ENCODE measurements at regions not wholly inside any gene's neighbourhood (a gene's known extent, or its start where the extent isn't known, plus 50 kb on each side); places are given as distances from the start of the nearest gene placed in this dataset.
A peak's percentile ranks its signal among the peaks of the same experiment; 100 is the strongest.

DNA sequence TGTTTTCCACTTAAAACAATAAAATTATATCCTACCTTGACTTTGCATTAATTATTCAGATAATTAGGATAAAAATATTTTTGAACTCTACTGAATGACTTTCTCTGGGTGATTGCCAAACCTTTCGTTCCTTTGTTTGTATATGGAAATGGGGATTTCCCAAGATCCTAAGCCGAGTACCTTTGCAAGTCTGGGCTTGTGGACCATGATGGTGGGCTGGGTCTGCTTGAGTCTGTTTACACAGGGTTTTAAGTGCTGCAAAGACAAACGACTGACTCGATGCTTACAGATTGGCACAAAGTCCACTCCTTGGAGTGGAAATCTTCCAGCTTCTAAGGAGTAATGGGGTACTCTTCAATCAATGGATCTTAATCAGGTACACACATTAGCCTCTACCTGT, 659.5 kb downstream of the TSN start:
- no peak overlapping the region for H3K4me3 ChIP-seq (ENCODE audit: low read depth, low read length)
- TF ChIP-seq, protein P1, sequence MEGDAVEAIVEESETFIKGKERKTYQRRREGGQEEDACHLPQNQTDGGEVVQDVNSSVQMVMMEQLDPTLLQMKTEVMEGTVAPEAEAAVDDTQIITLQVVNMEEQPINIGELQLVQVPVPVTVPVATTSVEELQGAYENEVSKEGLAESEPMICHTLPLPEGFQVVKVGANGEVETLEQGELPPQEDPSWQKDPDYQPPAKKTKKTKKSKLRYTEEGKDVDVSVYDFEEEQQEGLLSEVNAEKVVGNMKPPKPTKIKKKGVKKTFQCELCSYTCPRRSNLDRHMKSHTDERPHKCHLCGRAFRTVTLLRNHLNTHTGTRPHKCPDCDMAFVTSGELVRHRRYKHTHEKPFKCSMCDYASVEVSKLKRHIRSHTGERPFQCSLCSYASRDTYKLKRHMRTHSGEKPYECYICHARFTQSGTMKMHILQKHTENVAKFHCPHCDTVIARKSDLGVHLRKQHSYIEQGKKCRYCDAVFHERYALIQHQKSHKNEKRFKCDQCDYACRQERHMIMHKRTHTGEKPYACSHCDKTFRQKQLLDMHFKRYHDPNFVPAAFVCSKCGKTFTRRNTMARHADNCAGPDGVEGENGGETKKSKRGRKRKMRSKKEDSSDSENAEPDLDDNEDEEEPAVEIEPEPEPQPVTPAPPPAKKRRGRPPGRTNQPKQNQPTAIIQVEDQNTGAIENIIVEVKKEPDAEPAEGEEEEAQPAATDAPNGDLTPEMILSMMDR (IDR thresholded peaks at IDR 0.05; ENCODE audit: control insufficient read depth, extremely low read depth, insufficient read depth) = no peak
- no peak for DNase-seq (ENCODE audit: low read depth)

DNA sequence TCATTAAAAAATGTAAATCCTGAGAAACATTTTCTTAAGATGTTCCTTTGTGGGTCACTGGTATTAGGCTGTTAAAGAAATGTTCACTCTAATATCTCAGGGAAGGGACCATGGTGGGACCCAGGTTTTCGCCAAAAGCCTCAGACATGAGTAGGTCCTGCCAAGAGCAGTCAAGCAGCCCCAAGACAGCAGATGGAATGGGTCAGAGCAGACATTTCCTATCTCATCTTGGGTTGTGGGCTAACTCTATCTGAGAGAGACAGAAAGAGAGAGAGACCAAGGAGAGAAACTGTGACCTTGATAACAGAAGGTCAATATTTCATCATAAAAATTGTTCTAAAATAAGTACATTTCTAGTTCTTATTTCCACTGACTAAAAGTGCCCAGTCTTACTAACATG, 661.7 kb downstream of the TSN start:
- no peak for DNase-seq (ENCODE audit: low read depth)
- TF ChIP-seq, protein P1 (IDR thresholded peaks at IDR 0.05; ENCODE audit: control insufficient read depth, extremely low read depth, insufficient read depth) = no peak
- H3K4me3 ChIP-seq (ENCODE audit: low read depth, low read length) = no peak overlapping the region

DNA sequence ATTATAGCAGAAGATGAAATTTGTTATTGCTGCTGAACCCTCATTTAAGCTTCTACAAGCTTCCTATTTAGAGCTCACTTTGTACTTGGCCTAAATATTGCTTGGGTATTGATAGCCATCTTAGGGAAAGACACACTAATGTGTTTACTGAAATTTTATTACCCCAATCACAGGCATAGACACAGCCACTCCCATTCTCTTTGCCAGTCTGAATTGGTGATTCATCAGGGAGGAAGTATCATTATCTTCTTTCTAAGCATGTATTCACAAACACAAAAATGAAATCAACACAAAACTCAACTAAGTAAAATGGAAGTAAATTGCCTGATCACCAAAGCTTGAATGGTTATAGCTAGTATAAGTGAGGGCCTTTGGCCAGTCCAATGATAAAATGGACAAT, 666.3 kb downstream of the TSN start:
- no peak overlapping the region for H3K4me3 ChIP-seq (ENCODE audit: low read depth, low read length)
- TF ChIP-seq, protein P1 (IDR thresholded peaks at IDR 0.05; ENCODE audit: control insufficient read depth, extremely low read depth, insufficient read depth) = no peak
- no peak for DNase-seq (ENCODE audit: low read depth)

DNA sequence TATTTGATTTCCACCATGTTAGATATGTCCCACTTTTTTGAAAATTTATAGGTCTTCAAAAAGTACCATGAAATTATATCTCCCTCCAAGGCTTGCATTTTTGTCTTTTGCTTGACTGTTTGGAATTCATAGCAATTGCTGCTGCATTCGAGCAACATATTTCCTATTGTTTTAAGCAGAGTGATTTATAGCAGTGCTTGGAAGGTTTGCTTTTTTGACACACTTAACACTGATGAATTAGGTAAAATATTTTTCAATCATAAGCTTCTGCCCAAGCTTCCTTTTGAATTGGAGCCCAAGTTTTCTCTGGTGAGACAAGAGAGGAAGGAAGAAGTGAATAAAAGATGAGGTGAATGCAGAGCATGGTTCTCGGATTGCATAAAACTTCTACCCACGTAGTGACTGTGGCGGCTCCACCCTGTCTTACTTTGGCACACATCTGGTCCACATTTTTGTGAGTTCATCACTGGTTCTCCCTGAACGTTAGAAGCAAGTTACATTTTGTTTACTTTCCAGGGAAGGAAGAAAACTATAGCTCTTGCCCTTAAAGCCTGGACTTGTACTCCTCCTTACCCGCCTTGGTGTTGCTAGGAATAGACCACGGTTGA, 667.0 kb downstream of the TSN start:
- DNase-seq (ENCODE audit: low read depth) = no peak
- H3K4me3 ChIP-seq (ENCODE audit: low read depth, low read length) = no peak overlapping the region
- TF ChIP-seq, protein P1 (IDR thresholded peaks at IDR 0.05; ENCODE audit: control insufficient read depth, extremely low read depth, insufficient read depth) = no peak

DNA sequence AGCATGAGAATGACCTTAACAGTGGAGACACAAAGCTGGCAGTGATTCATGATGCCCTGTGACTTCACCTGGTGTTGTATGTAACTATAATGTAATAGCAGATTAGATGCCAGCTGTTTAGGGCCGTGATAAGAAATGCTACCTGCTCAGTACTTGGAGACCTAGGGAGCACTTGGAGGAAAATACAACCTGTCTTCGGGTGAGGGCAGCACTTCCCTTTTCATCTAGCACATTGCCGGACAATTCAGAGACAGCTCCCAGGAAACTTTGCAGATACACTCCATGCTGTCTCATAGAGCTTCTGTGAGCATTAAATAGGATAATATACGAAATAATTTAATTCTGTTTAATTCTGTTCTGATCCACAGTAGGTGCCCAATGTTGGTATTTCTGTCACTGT, 668.5 kb downstream of the TSN start:
- no peak overlapping the region for H3K4me3 ChIP-seq (ENCODE audit: low read depth, low read length)
- TF ChIP-seq, protein P1 (IDR thresholded peaks at IDR 0.05; ENCODE audit: control insufficient read depth, extremely low read depth, insufficient read depth) = peak; percentile 37
- no peak for DNase-seq (ENCODE audit: low read depth)

DNA sequence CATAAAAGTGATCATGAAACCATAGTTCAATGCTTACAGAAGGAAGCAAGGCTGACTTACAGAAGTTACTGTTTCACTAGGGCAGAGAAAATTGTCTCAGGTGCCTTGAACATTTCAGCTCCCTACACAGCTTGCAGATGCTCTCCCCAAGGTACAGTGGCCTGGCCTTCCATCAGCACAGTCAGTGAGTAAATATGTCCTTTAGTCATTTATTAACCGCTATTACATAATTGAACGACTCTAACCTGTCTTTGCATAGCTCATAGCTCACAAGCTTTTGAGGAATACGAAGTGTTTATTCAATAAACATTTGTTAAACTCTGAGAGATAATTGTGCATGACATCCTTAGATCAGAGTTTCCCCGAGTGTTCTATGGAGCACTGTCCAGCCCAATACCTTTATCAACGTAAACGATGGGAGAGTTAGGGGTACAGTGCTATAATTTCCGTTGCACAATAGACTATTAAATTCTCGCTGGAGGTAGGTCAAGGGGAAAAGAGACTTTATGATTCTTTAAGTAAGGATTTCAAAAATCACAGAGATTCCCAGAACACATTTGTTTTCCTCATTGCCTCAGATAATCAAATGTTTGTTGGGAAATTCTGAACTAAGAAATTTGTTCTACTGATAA, 677.8 kb downstream of the TSN start:
- TF ChIP-seq, protein P1 (IDR thresholded peaks at IDR 0.05; ENCODE audit: control insufficient read depth, extremely low read depth, insufficient read depth) = no peak
- H3K4me3 ChIP-seq (ENCODE audit: low read depth, low read length) = no peak overlapping the region
- DNase-seq (ENCODE audit: low read depth) = no peak

DNA sequence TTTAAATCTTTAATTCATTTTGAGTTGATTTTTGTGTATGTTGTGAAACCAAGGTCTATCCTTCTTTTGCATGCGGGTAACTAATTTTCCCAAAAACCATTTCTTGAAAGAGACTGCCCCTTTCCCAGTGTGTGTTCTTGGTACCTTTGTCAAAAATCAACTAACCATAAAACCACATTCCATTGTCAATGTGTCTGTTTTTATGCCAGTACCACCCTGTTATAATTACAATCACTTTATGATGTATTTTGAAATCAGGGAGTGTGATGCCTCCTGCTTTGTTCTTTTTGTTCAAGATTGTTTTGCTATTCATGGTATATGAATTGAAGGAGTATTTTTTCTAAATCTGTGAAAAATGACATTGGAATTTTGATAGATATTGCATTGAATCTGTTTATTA, 689.6 kb downstream of the TSN start:
- no peak overlapping the region for H3K4me3 ChIP-seq (ENCODE audit: low read depth, low read length)
- TF ChIP-seq, protein P1 (IDR thresholded peaks at IDR 0.05; ENCODE audit: control insufficient read depth, extremely low read depth, insufficient read depth) = no peak
- no peak for DNase-seq (ENCODE audit: low read depth)

Measured in LNCaP clone FGC (cell line).